Fibroblast of the aortic adventitia (primary cell): ENCODE measurements at regions not wholly inside any gene's neighbourhood (a gene's known extent, or its start where the extent isn't known, plus 50 kb on each side); places are given as distances from the start of the nearest gene placed in this dataset.

Source experiments
- DNase-seq: peaks from one replicate; pipeline ENCODE4 v3.0.0-alpha.2; 2010; ENCODE audit warnings: low read depth
- H3K4me3 ChIP-seq: 2 replicates; pipeline ENCODE4 v1.5.1; 2011; ENCODE audit warnings: low read depth, mild to moderate bottlenecking, control low read depth, low read length, moderate library complexity
- CTCF ChIP-seq: IDR thresholded peaks from 2 replicates; pipeline ENCODE4 v1.5.1; 2011; ENCODE audit warnings: mild to moderate bottlenecking, low read length, control low read depth, inconsistent platforms; ENCODE audit not compliant: insufficient read depth

- DNase-seq, result peak; percentile 85
- TF ChIP-seq CTCF, result no peak
- no peak overlapping the region for H3K4me3 ChIP-seq
Measured at GRCh38 chr1:219784660-219785381, 143.5 kb downstream of the SLC30A10 start.

- no peak for TF ChIP-seq CTCF
- no peak for DNase-seq
- no peak overlapping the region for H3K4me3 ChIP-seq
Measured at GRCh38 chr1:219783605-219784235, 144.6 kb downstream of the SLC30A10 start.

GRCh38 chr1:219782929-219783328, 145.4 kb downstream of the SLC30A10 start:
- no peak for TF ChIP-seq CTCF
- no peak for DNase-seq

GRCh38 chr1:219782311-219782710, 146.0 kb downstream of the SLC30A10 start:
- TF ChIP-seq CTCF, result no peak
- H3K4me3 ChIP-seq, result no peak overlapping the region
- no peak for DNase-seq

More at GRCh38 chr1:219782929-219783328, 145.4 kb downstream of the SLC30A10 start:
- no peak overlapping the region for H3K4me3 ChIP-seq

- no peak for DNase-seq
- TF ChIP-seq CTCF, result no peak
- no peak overlapping the region for H3K4me3 ChIP-seq
Measured at GRCh38 chr1:219781491-219781890, 146.9 kb downstream of the SLC30A10 start.

- no peak overlapping the region for H3K4me3 ChIP-seq
- no peak for TF ChIP-seq CTCF
- peak; percentile 57 for DNase-seq
Measured at GRCh38 chr1:219778793-219779369, 149.5 kb downstream of the SLC30A10 start.
